ENCODE measurements at regions not wholly inside any gene's neighbourhood (a gene's known extent, or its start where the extent isn't known, plus 50 kb on each side); places are given as distances from the start of the nearest gene placed in this dataset.

DNA sequence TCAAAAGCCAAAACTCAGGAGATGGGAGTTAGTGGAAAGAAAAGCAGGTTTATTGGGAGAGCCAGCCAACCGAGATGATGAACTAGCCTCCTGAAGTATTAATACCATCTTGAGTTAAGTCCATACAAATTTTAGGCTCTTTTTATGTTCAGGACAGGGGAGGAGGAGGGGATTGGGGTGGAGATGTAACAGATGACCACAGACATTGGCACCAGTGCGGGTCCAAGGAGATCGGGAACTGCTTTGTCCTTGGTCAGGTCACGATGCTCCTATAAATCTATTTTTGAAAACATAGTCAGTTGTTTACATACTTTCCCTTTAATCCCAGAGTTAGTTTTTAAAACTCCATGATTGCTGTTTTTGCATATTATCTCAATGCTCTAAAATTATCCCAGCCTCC lies 219.6 kb downstream of the ANKRD60 start:
- ChIA-PET POLR2A (no interaction called here), CTCF (no interaction called here)
- no peak for DNase-seq (ENCODE audit: low read depth, low spot score)
- TF ChIP-seq, protein P1, sequence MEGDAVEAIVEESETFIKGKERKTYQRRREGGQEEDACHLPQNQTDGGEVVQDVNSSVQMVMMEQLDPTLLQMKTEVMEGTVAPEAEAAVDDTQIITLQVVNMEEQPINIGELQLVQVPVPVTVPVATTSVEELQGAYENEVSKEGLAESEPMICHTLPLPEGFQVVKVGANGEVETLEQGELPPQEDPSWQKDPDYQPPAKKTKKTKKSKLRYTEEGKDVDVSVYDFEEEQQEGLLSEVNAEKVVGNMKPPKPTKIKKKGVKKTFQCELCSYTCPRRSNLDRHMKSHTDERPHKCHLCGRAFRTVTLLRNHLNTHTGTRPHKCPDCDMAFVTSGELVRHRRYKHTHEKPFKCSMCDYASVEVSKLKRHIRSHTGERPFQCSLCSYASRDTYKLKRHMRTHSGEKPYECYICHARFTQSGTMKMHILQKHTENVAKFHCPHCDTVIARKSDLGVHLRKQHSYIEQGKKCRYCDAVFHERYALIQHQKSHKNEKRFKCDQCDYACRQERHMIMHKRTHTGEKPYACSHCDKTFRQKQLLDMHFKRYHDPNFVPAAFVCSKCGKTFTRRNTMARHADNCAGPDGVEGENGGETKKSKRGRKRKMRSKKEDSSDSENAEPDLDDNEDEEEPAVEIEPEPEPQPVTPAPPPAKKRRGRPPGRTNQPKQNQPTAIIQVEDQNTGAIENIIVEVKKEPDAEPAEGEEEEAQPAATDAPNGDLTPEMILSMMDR (IDR thresholded peaks at IDR 0.05; ENCODE audit: low read depth, low read length), result no peak
- Histone ChIP-seq H3K27me3 (ENCODE audit: control insufficient read depth, insufficient read depth, low read length) (no peaks in the 10 kb centered on the region), H3K4me3 (ENCODE audit: low read depth, low read length) (no peak overlapping the region), H3K27ac (ENCODE audit: low read depth, low read length) (no peak overlapping the region), H3K9me3 (ENCODE audit: control insufficient read depth, insufficient read depth, low read length) (no peaks in the 10 kb centered on the region)

DNA sequence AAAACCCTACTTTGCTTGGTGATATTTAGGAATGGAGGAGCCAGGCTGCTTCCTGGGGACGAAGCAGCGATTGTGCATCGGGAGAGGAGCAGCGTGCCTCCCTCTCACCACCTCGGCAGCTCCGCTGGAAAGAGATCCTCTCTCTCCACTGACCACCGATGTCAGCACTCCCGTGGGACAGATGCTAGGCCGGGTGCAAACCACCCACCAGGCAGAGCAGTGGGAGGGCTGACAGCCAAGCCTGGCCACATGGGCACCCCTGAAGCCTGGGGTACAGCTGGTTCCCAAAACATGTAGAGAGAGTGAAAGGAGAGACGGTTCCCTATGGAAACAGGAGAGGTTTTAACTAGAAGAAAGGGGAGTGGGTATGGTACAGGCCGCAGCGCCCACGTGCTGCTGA lies 220.0 kb downstream of the ANKRD60 start:
- no peak for DNase-seq (ENCODE audit: low read depth, low spot score)
- Histone ChIP-seq H3K27me3 (ENCODE audit: control insufficient read depth, insufficient read depth, low read length) (no peaks in the 10 kb centered on the region), H3K4me3 (ENCODE audit: low read depth, low read length) (no peak overlapping the region), H3K9me3 (ENCODE audit: control insufficient read depth, insufficient read depth, low read length) (no peaks in the 10 kb centered on the region; the same call in 1 of the 2 replicates), H3K27ac (ENCODE audit: low read depth, low read length) (no peak overlapping the region)
- POLR2A ChIA-PET, result no interaction called here
- TF ChIP-seq, protein P1 (IDR thresholded peaks at IDR 0.05; ENCODE audit: low read depth, low read length), result no peak
- CTCF ChIA-PET, result no interaction called here

DNA sequence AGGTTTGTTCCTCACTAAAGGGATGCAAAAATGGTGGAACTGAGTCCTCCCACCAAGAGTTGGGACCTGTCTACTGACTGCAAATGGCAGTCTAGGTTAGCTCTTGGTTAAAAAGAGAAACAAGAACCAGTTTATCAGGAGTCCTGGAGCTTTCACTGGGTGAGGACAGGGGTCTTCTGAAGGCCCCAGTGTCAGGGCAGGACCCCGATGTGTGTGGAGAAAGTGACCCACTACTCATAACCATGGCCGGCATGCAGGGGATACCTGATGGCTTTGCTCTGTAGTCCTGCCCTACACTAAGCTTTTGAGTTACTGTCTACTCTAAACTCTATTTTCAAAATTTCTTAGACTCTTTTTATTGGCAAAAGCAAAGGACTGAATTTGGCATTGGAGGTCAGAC lies 220.5 kb downstream of the ANKRD60 start:
- POLR2A ChIA-PET, result no interaction called here

DNA sequence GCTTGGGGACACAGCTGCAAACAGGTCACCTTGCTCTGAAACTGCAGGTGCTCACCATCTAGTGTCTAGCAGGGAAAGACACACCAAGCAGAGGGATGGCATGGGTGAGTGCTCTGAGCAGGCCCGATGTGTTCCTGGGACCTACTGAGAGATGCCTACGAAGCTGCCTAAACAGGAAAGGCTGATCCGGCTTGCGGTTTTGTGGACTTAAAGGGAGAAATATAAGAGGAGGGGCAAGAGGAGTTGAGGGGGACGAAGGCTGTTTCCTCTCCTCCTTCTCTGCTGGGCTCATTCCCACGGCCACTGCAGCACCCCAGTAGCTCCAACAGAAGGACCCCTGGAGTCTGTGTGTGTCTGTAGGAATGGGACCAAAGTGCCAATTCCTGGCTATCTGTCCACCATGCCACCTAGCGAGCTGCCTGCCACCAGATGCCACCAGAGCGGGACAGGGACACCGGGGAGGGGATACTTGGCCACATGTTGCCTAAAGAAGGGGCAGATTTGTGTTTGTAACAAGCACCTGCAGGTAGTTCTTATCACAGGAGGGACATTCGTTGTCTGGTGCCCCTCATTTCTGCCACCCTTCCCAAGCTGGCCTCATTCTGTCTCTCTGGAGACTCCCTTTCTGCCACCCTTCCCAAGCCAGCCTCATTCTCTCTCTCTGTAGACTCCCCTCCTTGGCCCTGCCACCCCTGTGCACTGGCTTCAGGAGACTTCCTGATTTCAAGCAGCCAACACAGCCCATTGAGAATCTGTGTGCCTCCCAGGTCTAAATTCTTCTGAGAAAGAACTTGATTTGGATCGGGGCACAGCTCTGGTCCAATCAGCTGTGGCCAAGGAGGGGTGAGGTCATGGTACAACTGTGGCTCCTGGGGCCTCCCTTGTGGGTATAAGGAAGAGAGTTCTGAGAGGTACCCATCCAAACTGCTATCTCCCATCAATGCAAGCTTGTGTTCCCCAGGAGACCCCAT lies 221.8 kb downstream of the ANKRD60 start:
- Histone ChIP-seq H3K4me3 (ENCODE audit: low read depth, low read length) (no peak overlapping the region), H3K27ac (ENCODE audit: low read depth, low read length) (no peak overlapping the region), H3K9me3 (ENCODE audit: control insufficient read depth, insufficient read depth, low read length) (no peaks in the 10 kb centered on the region; the same call in 1 of the 2 replicates), H3K27me3 (ENCODE audit: control insufficient read depth, insufficient read depth, low read length) (peaks cover 2% of the 10 kb centered on the region)
- DNase-seq (ENCODE audit: low read depth, low spot score), result no peak
- CTCF ChIA-PET, result no interaction called here
- TF ChIP-seq, protein P1 (IDR thresholded peaks at IDR 0.05; ENCODE audit: low read depth, low read length), result no peak
- POLR2A ChIA-PET, result no interaction called here

More for the DNA sequence above, 220.5 kb downstream of the ANKRD60 start:
- no peak for DNase-seq (ENCODE audit: low read depth, low spot score)
- no peaks in the 10 kb centered on the region; the same call in 1 of the 2 replicates for H3K9me3 ChIP-seq (ENCODE audit: control insufficient read depth, insufficient read depth, low read length)
- no peak overlapping the region for H3K27ac ChIP-seq (ENCODE audit: low read depth, low read length)
- no peak overlapping the region for H3K4me3 ChIP-seq (ENCODE audit: low read depth, low read length)
- no peaks in the 10 kb centered on the region for H3K27me3 ChIP-seq (ENCODE audit: control insufficient read depth, insufficient read depth, low read length)
- TF ChIP-seq, protein P1 (IDR thresholded peaks at IDR 0.05; ENCODE audit: low read depth, low read length), result no peak
- CTCF ChIA-PET, result no interaction called here

DNA sequence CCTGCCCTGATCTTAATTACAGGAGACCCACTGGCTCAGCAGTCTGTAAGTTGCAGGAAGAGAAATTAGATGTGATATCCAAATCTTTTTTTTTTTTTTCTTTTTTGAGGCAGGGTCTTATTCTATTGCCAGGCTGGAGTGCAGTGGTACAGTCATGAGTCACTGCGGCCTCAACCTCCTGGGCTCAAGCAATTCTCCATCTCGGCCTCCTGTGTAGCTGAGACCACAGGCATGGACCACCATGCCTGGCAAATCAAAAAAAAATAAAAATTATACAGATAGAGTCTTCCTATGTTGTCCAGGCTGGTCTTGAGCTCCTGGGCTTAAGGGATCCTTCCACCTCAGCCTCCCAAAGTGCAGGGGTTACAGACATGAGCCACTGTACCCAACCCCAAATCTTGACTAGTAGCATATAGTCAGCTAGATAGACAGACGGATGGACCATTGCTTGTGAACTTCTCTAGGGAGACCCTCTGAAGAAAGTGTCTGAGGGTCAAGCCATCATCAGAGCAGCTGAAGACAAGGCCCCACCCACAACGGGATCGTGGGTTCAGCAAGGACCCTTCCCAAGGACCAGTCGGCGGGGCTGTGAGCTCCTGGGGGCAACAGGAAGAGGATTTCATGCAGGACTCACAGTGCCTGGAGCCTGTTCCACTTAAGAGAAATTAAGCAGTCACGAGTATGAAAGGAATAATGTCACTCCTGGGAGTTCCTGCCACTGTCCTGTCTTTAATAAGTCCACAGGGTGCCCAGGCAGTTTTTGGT lies 222.7 kb downstream of the ANKRD60 start:
- H3K4me3 ChIP-seq (ENCODE audit: low read depth, low read length), result no peak overlapping the region
- CTCF ChIA-PET, result no interaction called here
- peaks cover 5% of the 10 kb centered on the region for H3K27me3 ChIP-seq (ENCODE audit: control insufficient read depth, insufficient read depth, low read length)
- TF ChIP-seq, protein P1 (IDR thresholded peaks at IDR 0.05; ENCODE audit: low read depth, low read length), result no peak
- POLR2A ChIA-PET, result no interaction called here
- no peaks in the 10 kb centered on the region; the same call in 1 of the 2 replicates for H3K9me3 ChIP-seq (ENCODE audit: control insufficient read depth, insufficient read depth, low read length)
- no peak for DNase-seq (ENCODE audit: low read depth, low spot score)
- no peak overlapping the region for H3K27ac ChIP-seq (ENCODE audit: low read depth, low read length)

Measured in AG04450 (cell line).